Right cardiac atrium (tissue), 5 donors: ENCODE measurements at regions not wholly inside any gene's neighbourhood (a gene's known extent, or its start where the extent isn't known, plus 50 kb on each side); places are given as distances from the start of the nearest gene placed in this dataset.

Source experiments
- ATAC-seq, 2 donors: fragments of 200-7000 bp; cut with Tn5 transposase; one replicate each; pipeline versions ENCODE4 v1.8.0 to v1.9.1; 2020; ENCODE audit warnings: moderate library complexity in 2 of 2, mild to moderate bottlenecking in 1 of 2
- DNase-seq, 3 donors: peaks; one replicate each; pipeline ENCODE4 v3.0.0-alpha.2; 2020
- H3K27ac ChIP-seq: one replicate; pipeline ENCODE4 v1.5.1; 2013; ENCODE audit warnings: mild to moderate bottlenecking, low read length, control low read depth, moderate library complexity
- H3K27me3 ChIP-seq: one replicate; pipeline ENCODE4 v1.6.1; 2013; ENCODE audit not compliant: control insufficient read depth, insufficient read depth
- H3K4me1 ChIP-seq: one replicate; pipeline ENCODE4 v1.6.1; 2013; ENCODE audit warnings: low read length; ENCODE audit not compliant: control insufficient read depth, insufficient read depth
- H3K4me3 ChIP-seq: one replicate; pipeline ENCODE4 v1.5.1; 2013; ENCODE audit warnings: low read length, control low read depth
- H3K9me3 ChIP-seq: one replicate; pipeline ENCODE4 v1.6.1; 2013; ENCODE audit warnings: low read length; ENCODE audit not compliant: control insufficient read depth
- WGBS: extraction: QIAGEN DNeasy Blood & Tissue Kit; methylation state at CpG from one replicate; pipeline ENCODE4 v1.1.7; 2013; 5-methylcytosine and 5-hydroxymethylcytosine counted together
- intact Hi-C, 4 donors: fragments of 100-400 bp; cut with DNase I; formaldehyde crosslinking; loops; one replicate each; pipeline versions ENCODE4 v1.11.0 to v1.14.0; 2022 to 2023
- donor health status: healthy with polysubstance abuse.
- donor health status: DM: no; HTN: yes; CAD: no.
- donor health status: DM: no; HTN: no; CAD: no.
- donor health status: DM: no; HTN: yes; CAD: no; lungs with severe emphysema.
- donor health status: DM: yes; HTN: yes; CAD: no.

DNA sequence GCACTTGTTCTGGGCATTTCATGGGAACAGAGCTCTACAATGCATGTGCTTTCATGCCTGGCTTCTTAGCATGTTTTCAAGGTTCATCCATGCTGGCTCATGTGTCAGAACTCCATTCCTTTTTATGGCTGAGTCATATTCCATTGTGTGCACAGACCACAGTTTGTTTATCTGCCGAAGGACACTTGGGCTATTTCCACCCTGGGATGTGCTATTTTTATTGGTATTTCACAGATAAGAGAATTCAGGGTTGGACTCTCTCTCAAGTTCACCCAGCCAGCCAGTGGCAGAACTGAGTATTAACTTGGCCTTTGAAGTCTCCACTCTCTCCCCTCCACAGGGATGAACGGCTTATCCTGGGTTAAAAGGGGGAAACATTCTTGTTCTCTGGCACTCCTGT, 190.7 kb upstream of the GPR26 start:
- Histone ChIP-seq H3K27me3 (no peaks in the 10 kb centered on the region), H3K4me3 (no peak overlapping the region), H3K4me1 (no peaks in the 10 kb centered on the region), H3K9me3 (no peaks in the 10 kb centered on the region), H3K27ac (no peak overlapping the region)
- intact Hi-C loops: no loop called here
- no peak for DNase-seq
- no peak for ATAC-seq
- 29% methylated on average over 2 of the region's 2 CpGs for WGBS

DNA sequence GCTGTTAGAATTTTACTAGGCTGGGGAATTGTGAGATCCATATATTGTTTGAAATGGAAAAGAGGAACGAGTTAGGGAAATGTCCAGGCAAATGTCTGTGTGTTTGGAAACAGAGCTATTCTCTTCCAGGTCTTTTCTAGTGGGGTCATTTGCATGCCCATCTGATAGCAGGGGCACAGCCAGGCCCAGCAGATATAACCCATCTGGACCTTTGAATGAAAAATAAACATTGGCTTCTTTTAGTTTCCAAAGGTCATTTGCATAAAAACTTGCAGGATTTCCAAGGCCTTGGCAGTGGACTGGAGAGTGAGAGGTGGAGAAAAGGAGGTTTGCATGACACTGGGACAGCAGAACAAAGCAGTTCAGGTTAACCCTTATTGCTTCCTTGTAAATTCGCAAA, 188.0 kb upstream of the GPR26 start:
- no peaks in the 10 kb centered on the region for H3K9me3 ChIP-seq
- 70% methylated on average over 2 of the region's 2 CpGs for WGBS
- intact Hi-C loops: no loop called here
- H3K27ac ChIP-seq: no peak overlapping the region
- H3K27me3 ChIP-seq: no peaks in the 10 kb centered on the region
- no peak overlapping the region for H3K4me3 ChIP-seq
- ATAC-seq: no peak
- H3K4me1 ChIP-seq: no peaks in the 10 kb centered on the region
- DNase-seq: no peak

DNA sequence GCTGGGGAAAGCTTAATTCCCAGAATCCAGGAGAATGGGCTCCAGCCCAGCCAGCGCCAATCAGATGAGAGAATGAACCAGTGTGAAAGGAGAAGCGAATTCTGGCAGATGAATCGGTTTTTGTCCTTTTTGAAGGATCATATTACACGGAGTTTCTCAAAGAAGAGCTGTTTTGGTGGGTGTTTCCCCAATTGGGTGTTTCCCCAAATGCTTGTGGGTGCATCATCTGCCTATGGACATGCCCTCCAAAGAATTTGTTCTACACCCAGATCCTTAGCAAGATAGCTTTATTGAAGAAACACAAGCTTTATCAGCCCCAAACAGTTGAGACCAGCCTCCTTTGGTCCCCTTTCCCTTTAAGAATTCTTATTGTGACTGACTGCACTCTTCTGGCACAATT, 186.5 kb upstream of the GPR26 start:
- no peak overlapping the region for H3K4me3 ChIP-seq
- 53% methylated on average over 4 of the region's 4 CpGs for WGBS
- no peaks in the 10 kb centered on the region for H3K4me1 ChIP-seq
- H3K27me3 ChIP-seq: no peaks in the 10 kb centered on the region
- intact Hi-C loops: no loop called here
- no peak for DNase-seq
- H3K27ac ChIP-seq: no peak overlapping the region
- ATAC-seq: no peak
- H3K9me3 ChIP-seq: no peaks in the 10 kb centered on the region

DNA sequence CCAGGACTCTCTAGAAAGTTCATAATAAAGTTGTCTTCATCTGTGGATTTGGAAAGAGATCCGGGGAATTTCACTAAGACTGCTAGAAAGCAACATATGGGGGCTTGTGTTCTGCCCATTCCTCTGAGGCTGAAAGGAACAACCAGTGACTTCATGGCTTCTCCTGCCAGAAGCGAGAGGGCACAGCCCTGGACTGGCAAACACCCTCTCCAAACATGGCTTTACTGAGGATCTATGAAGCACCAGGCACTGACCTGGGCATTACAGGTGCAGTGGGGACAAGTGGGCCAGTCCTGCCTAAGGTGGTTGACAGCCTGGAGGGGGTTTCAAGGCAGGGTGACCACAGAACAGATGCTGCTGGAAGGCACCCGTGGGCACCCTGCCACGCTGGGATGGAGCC, 185.8 kb upstream of the GPR26 start:
- intact Hi-C loops: no loop called here
- DNase-seq (no peak), ATAC-seq (no peak)
- Histone ChIP-seq H3K4me1 (no peaks in the 10 kb centered on the region), H3K27me3 (no peaks in the 10 kb centered on the region), H3K9me3 (no peaks in the 10 kb centered on the region), H3K4me3 (no peak overlapping the region), H3K27ac (no peak overlapping the region)
- 90% methylated on average over 4 of the region's 4 CpGs for WGBS

DNA sequence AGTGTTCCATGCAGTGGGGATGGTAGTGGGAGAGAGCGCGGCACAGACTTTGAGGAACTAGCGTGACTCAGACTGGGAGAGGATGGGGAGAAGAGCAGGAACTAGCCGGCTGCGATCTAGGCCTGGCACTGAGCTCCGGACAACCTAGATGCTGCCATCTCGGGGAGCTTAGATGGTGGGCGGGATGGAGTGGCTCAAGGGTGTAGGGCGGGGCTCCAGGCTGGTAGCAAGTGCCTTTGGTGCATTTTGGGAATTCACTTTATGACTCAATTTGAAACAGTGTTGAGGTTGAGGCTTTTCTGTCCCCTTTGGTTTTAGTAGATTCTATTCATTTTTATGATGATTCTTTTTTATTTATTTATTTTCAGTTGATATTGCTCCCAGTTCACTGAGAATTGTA, 185.3 kb upstream of the GPR26 start:
- 86% methylated on average over 9 of the region's 9 CpGs for WGBS
- ATAC-seq (no peak), DNase-seq (no peak)
- no peaks in the 10 kb centered on the region for H3K27me3 ChIP-seq
- no peak overlapping the region for H3K27ac ChIP-seq
- no peak overlapping the region for H3K4me3 ChIP-seq
- no peaks in the 10 kb centered on the region for H3K9me3 ChIP-seq
- intact Hi-C loops: no loop called here
- no peaks in the 10 kb centered on the region for H3K4me1 ChIP-seq

DNA sequence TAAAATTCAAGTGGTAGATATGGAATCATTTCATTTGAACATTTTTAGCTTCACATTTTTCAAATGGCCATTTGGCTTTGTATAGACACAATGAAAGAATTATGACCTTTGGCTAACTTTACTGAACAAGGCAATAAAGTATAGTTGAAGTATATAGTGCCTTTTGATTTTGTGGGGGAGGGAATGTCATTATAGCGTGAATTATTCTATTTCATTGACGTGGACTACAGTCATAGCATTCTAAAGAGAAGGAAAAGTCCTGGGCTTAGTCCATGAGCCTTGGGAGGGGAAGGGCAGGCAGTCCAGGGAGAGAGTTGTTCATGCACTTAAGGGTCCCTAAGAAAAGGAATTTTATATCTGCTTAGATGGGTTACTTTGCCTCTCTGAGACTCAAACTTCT, 181.4 kb upstream of the GPR26 start:
- no peaks in the 10 kb centered on the region for H3K4me1 ChIP-seq
- ATAC-seq (no peak), DNase-seq (no peak)
- H3K27ac ChIP-seq: no peak overlapping the region
- H3K4me3 ChIP-seq: no peak overlapping the region
- H3K9me3 ChIP-seq: no peaks in the 10 kb centered on the region
- 79% methylated on average over 2 of the region's 2 CpGs for WGBS
- intact Hi-C loops: no loop called here
- no peaks in the 10 kb centered on the region for H3K27me3 ChIP-seq

DNA sequence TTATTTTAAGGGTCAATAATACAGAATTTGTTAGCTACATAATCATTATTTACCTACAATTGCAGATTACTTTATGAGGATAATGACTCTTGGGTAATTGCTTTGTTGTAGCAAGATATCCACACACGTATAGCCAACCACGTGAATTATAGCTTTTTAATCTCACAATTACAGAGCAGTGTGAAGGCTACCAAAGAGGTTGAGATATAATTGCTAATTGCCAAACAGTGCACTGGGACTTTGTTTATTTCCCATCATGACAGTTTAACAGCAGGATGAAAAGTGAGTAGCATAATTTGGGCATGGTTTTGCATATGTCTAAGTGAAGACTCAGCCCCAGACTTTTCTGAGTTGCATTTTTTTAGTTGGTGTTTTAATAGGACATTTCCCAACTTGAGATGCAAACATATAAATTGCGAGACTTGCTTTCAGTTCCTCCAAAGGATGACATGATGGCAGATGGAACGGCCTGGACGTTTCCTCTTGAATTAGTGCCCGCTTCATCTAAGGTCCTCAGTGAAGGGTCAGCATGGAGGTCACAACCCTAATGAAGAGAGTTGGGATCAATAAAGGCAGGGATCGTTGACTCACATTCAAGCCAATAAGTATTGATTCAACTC, 180.7 kb upstream of the GPR26 start:
- intact Hi-C loops: no loop called here
- DNase-seq: no peak
- no peak for ATAC-seq
- H3K4me3 ChIP-seq: no peak overlapping the region
- H3K4me1 ChIP-seq: no peaks in the 10 kb centered on the region
- H3K27me3 ChIP-seq: no peaks in the 10 kb centered on the region
- no peak overlapping the region for H3K27ac ChIP-seq
- H3K9me3 ChIP-seq: no peaks in the 10 kb centered on the region
- 81% methylated on average over 7 of the region's 7 CpGs for WGBS

DNA sequence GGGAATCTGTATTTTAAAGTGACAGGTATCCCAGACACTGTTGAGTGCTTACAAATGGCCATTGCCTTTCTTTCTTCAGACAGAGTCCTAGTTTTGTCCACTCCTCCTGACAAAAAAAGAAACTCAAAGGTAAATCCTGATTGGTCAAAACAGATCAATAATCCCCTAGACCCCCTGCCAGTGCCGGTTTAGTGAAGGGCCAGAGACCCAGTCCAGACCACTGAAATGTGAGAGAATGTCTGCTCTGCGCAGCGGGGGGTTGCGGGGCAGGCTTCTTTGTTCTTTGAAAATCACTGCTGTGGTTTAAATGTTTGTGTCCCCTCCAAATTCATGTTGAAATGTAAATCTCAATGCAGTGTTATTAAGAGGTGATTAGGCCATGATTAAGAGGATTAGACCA, 177.7 kb upstream of the GPR26 start:
- no peak overlapping the region for H3K27ac ChIP-seq
- H3K4me1 ChIP-seq: no peaks in the 10 kb centered on the region
- no peaks in the 10 kb centered on the region for H3K9me3 ChIP-seq
- WGBS: 70% methylated on average over 4 of the region's 4 CpGs
- DNase-seq (no peak), ATAC-seq (no peak)
- intact Hi-C loops: no loop called here
- H3K27me3 ChIP-seq: no peaks in the 10 kb centered on the region
- H3K4me3 ChIP-seq: no peak overlapping the region

DNA sequence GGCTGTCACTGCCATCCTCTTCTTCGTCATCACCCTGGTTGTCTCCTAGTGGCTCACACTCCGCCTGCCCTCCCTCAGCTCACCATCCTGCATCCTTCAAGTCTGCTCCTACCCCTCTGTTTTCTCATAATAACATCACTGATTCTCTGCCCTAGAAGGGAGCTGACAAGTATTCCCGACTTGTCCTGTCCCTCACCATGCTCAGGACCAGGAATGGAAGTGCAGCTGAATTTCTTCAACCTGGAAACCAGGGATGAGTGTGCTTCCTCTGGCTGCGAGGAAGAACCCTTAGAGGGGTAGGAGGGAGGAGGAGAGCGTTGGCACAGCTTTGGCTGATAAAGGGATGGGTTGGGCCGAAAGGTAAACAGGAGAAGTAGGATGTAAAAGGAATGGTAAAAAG, 174.8 kb upstream of the GPR26 start:
- DNase-seq (no peak), ATAC-seq (no peak)
- no peaks in the 10 kb centered on the region for H3K4me1 ChIP-seq
- H3K27ac ChIP-seq: no peak overlapping the region
- H3K9me3 ChIP-seq: no peaks in the 10 kb centered on the region
- no peaks in the 10 kb centered on the region for H3K27me3 ChIP-seq
- intact Hi-C loops: no loop called here
- 74% methylated on average over 6 of the region's 6 CpGs for WGBS
- H3K4me3 ChIP-seq: no peak overlapping the region

DNA sequence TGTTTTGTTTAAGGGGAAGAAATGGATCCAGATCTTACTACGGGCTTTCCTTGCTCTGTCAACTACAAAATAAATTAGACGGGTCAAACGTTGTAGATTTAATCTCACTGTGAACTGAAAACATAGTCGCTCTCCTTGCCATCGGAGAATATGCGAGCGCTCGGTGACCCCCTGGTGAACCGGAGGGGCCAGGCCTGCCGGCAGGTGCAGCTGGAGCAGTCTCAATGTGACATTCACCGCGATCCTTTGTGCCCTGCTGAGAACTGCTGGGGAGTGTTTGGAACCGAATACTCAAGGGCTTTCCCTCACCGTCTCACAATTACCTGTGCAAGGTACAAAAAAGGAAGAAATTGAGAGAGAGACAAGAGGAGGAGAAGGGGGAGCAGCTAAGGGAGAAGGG, 174.1 kb upstream of the GPR26 start:
- Histone ChIP-seq H3K27ac (no peak overlapping the region), H3K4me1 (no peaks in the 10 kb centered on the region), H3K9me3 (no peaks in the 10 kb centered on the region), H3K4me3 (no peak overlapping the region), H3K27me3 (no peaks in the 10 kb centered on the region)
- intact Hi-C loops: no loop called here
- 48% methylated on average over 14 of the region's 14 CpGs for WGBS
- ATAC-seq: no peak
- no peak for DNase-seq

DNA sequence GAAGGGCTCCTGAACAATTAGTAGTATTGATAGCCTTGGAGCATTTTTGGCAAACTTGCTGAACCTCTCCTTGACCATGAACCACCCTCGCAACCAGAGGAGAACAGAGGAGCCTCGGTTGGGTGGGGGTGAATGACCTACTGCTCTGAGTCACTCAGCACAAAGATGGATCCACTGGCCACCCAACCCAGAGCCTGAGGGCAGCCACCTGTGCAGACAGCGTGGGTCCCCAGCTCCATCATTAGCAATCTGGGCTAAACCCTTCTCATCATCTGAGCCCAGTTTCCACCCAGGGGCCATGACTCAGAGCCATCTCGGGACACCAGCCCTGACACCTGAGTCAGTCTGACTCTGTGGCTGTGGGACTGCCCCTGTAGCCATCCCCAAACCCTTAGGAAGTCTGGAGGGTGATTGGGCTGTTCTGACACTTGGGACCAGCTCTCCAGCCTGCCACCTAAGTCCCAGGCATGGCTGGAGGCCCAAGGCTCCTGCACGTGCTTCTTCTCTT, 171.8 kb upstream of the GPR26 start:
- no peaks in the 10 kb centered on the region for H3K27me3 ChIP-seq
- WGBS: 82% methylated on average over 5 of the region's 5 CpGs
- H3K9me3 ChIP-seq: no peaks in the 10 kb centered on the region
- intact Hi-C loops: no loop called here
- H3K4me1 ChIP-seq: no peaks in the 10 kb centered on the region
- DNase-seq (no peak), ATAC-seq (no peak)
- no peak overlapping the region for H3K27ac ChIP-seq
- H3K4me3 ChIP-seq: no peak overlapping the region

DNA sequence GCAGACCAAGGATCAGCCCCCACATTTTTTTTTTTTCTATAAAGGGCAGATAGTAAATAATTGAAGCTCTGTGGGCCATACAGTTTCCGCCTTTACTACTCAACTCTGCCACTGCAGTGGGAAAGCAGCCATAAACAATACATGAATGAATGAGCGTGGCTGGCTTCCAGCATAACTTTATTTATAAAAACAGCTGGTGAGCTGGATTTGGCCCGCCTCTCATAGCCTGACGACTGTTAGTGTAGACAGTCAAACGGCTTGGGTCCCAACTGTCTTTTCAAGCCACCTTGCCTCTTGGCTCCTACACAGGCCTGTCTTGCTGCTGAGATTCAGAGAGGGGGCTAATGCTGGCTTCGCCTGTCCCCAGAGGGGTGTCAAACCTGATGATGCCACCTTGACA, 169.8 kb upstream of the GPR26 start:
- Histone ChIP-seq H3K27ac (no peak overlapping the region), H3K9me3 (no peaks in the 10 kb centered on the region), H3K4me1 (no peaks in the 10 kb centered on the region), H3K27me3 (no peaks in the 10 kb centered on the region), H3K4me3 (no peak overlapping the region)
- DNase-seq (no peak), ATAC-seq (no peak)
- 39% methylated on average over 6 of the region's 6 CpGs for WGBS
- intact Hi-C loops: no loop called here
